ENCODE measurements at regions not wholly inside any gene's neighbourhood (a gene's known extent, or its start where the extent isn't known, plus 50 kb on each side); places are given as distances from the start of the nearest gene placed in this dataset.

- Mint-ChIP-seq H3K4me1 (ENCODE audit: insufficient read depth, unreplicated experiment) (no peaks in the 10 kb centered on the region), H3K9me3 (ENCODE audit: unreplicated experiment) (peaks cover 7% of the 10 kb centered on the region), H3K4me3 (ENCODE audit: unreplicated experiment) (no peak overlapping the region), H3K36me3 (ENCODE audit: insufficient read depth, unreplicated experiment) (peaks cover 7% of the 10 kb centered on the region), H3K27ac (ENCODE audit: low read depth, unreplicated experiment) (no peak overlapping the region), H3K27me3 (ENCODE audit: insufficient read depth, unreplicated experiment) (no peaks in the 10 kb centered on the region)
- intact Hi-C loops (cut with micrococcal nuclease), result no loop called here
- ChIA-PET POLR2A (no interaction called here), CTCF (interaction anchor here (0.6 kb wide), 1 partner anchor 197 kb away, joined by 3 read pairs; no protein-coding TSS in a partner anchor)
- BruUV-seq (replicated peaks), result no TSS peak
- TF ChIP-seq CTCF (IDR thresholded peaks at IDR 0.05; ENCODE audit: unreplicated experiment), result no peak
- DNase-seq (ENCODE audit: unreplicated experiment), result no peak
Observed at GRCh38 chr7:28276298-28276697, 95.7 kb upstream of the JAZF1 start.

GRCh38 chr7:28277364-28277763, 96.8 kb upstream of the JAZF1 start:
- ChIA-PET CTCF (interaction anchor here (0.5 to 0.6 kb wide), 2 partner anchors 47 to 158 kb away, joined by 3 to 4 read pairs; no protein-coding TSS in a partner anchor), POLR2A (no interaction called here)
- peaks cover 7% of the 10 kb centered on the region for H3K36me3 Mint-ChIP-seq (ENCODE audit: insufficient read depth, unreplicated experiment)
- TF ChIP-seq CTCF (IDR thresholded peaks at IDR 0.05; ENCODE audit: unreplicated experiment), result no peak
- no peak overlapping the region for H3K4me3 Mint-ChIP-seq (ENCODE audit: unreplicated experiment)
- intact Hi-C loops (cut with micrococcal nuclease), result no loop called here
- no peak for DNase-seq (ENCODE audit: unreplicated experiment)
- H3K27me3 Mint-ChIP-seq (ENCODE audit: insufficient read depth, unreplicated experiment), result no peaks in the 10 kb centered on the region
- H3K4me1 Mint-ChIP-seq (ENCODE audit: insufficient read depth, unreplicated experiment), result no peaks in the 10 kb centered on the region
- no TSS peak for BruUV-seq (replicated peaks)
- H3K9me3 Mint-ChIP-seq (ENCODE audit: unreplicated experiment), result peaks cover 7% of the 10 kb centered on the region
- H3K27ac Mint-ChIP-seq (ENCODE audit: low read depth, unreplicated experiment), result no peak overlapping the region

GRCh38 chr7:28277958-28278357, 97.4 kb upstream of the JAZF1 start:
- Mint-ChIP-seq H3K9me3 (ENCODE audit: unreplicated experiment) (peaks cover 7% of the 10 kb centered on the region), H3K4me1 (ENCODE audit: insufficient read depth, unreplicated experiment) (no peaks in the 10 kb centered on the region), H3K4me3 (ENCODE audit: unreplicated experiment) (no peak overlapping the region), H3K36me3 (ENCODE audit: insufficient read depth, unreplicated experiment) (peaks cover 7% of the 10 kb centered on the region), H3K27me3 (ENCODE audit: insufficient read depth, unreplicated experiment) (no peaks in the 10 kb centered on the region), H3K27ac (ENCODE audit: low read depth, unreplicated experiment) (no peak overlapping the region)
- POLR2A ChIA-PET, result no interaction called here
- TF ChIP-seq CTCF (IDR thresholded peaks at IDR 0.05; ENCODE audit: unreplicated experiment), result no peak
- intact Hi-C loops (cut with micrococcal nuclease), result no loop called here
- DNase-seq (ENCODE audit: unreplicated experiment), result no peak
- BruUV-seq (replicated peaks), result no TSS peak
- CTCF ChIA-PET, result interaction anchor here (0.5 to 0.6 kb wide), 2 partner anchors 47 to 157 kb away, joined by 3 to 4 read pairs; no protein-coding TSS in a partner anchor

GRCh38 chr7:28280516-28280915, 99.9 kb upstream of the JAZF1 start:
- no peak for DNase-seq (ENCODE audit: unreplicated experiment)
- H3K27ac Mint-ChIP-seq (ENCODE audit: low read depth, unreplicated experiment), result no peak overlapping the region
- no peaks in the 10 kb centered on the region for H3K36me3 Mint-ChIP-seq (ENCODE audit: insufficient read depth, unreplicated experiment)
- CTCF ChIA-PET, result interaction anchor here (0.6 to 1.6 kb wide), 2 partner anchors 17 to 87 kb away, joined by 3 to 9 read pairs; no protein-coding TSS in a partner anchor
- H3K4me3 Mint-ChIP-seq (ENCODE audit: unreplicated experiment), result no peak overlapping the region
- no TSS peak for BruUV-seq (replicated peaks)
- POLR2A ChIA-PET, result interaction anchor here (1.1 kb wide), 1 partner anchor 9 kb away, joined by 4 read pairs; no protein-coding TSS in a partner anchor
- intact Hi-C loops (cut with micrococcal nuclease), result no loop called here
- no peaks in the 10 kb centered on the region for H3K4me1 Mint-ChIP-seq (ENCODE audit: insufficient read depth, unreplicated experiment)
- no peak for TF ChIP-seq CTCF (IDR thresholded peaks at IDR 0.05; ENCODE audit: unreplicated experiment)
- H3K9me3 Mint-ChIP-seq (ENCODE audit: unreplicated experiment), result no peaks in the 10 kb centered on the region
- no peaks in the 10 kb centered on the region for H3K27me3 Mint-ChIP-seq (ENCODE audit: insufficient read depth, unreplicated experiment)

Measured in MCF 10A (cell line).